SK-N-SH treated with all-trans-retinoic acid at 6 μM for 48 hours (cell line): ENCODE measurements at regions not wholly inside any gene's neighbourhood (a gene's known extent, or its start where the extent isn't known, plus 50 kb on each side); places are given as distances from the start of the nearest gene placed in this dataset.
A peak's percentile ranks its signal among the peaks of the same experiment; 100 is the strongest.

Experiments used
- ATAC-seq: fragments of 200-7000 bp; cut with Tn5 transposase; 3 replicates; pipeline ENCODE4 v1.9.1; 2020; ENCODE audit warnings: mild to moderate bottlenecking, moderate library complexity
- ARNTL ChIP-seq: fragments of 450-650 bp; formaldehyde crosslinking; IDR thresholded peaks from 2 replicates; pipeline ENCODE4 v1.5.0; 2020; ENCODE audit warnings: low read depth, mild to moderate bottlenecking, moderate library complexity, borderline replicate concordance
- BACH2 ChIP-seq: fragments of 250-450 bp; sonication (Bioruptor Pico); IDR thresholded peaks from 2 replicates; pipeline ENCODE4 v1.9.0; 2021; ENCODE audit warnings: mild to moderate bottlenecking, borderline replicate concordance
- CSDC2 ChIP-seq: fragments of 250-450 bp; sonication (Bioruptor Pico); IDR thresholded peaks from 2 replicates; pipeline ENCODE4 v1.5.0; 2020; ENCODE audit warnings: mild to moderate bottlenecking, moderate library complexity
- ESRRG ChIP-seq: fragments of 250-450 bp; sonication (Bioruptor Pico); IDR thresholded peaks from 2 replicates; pipeline ENCODE4 v1.6.1; 2021; ENCODE audit warnings: mild to moderate bottlenecking
- GLIS3 ChIP-seq: fragments of 250-450 bp; sonication (Bioruptor Pico); IDR thresholded peaks from 2 replicates; pipeline ENCODE4 v1.5.0; 2020; ENCODE audit warnings: mild to moderate bottlenecking, moderate library complexity
- ISL1 ChIP-seq: fragments of 250-450 bp; sonication (Bioruptor Pico); IDR thresholded peaks from 2 replicates; pipeline ENCODE4 v2.1.2; 2022; ENCODE audit warnings: mild to moderate bottlenecking, moderate library complexity
- OSR1 ChIP-seq: fragments of 250-450 bp; sonication (Bioruptor Pico); IDR thresholded peaks from 2 replicates; pipeline ENCODE4 v1.8.0; 2022; ENCODE audit warnings: moderate library complexity, mild to moderate bottlenecking, inconsistent platforms
- PPARA ChIP-seq: fragments of 250-450 bp; sonication (Bioruptor Pico); IDR thresholded peaks from 2 replicates; pipeline ENCODE4 v1.5.0; 2020; ENCODE audit warnings: mild to moderate bottlenecking, borderline replicate concordance
- RARB ChIP-seq: fragments of 250-450 bp; sonication (Bioruptor Pico); IDR thresholded peaks from 2 replicates; pipeline ENCODE4 v1.8.0; 2021; ENCODE audit warnings: mild to moderate bottlenecking, moderate library complexity
- SNAI2 ChIP-seq: fragments of 250-450 bp; sonication (Bioruptor Pico); IDR thresholded peaks from 2 replicates; pipeline ENCODE4 v1.5.0; 2020; ENCODE audit warnings: mild to moderate bottlenecking, moderate library complexity
- TCF4 ChIP-seq: fragments of 250-450 bp; sonication (Bioruptor Pico); IDR thresholded peaks from 2 replicates; pipeline ENCODE4 v1.8.0; 2021; ENCODE audit warnings: mild to moderate bottlenecking, moderate library complexity, borderline replicate concordance
- TOX ChIP-seq: fragments of 250-450 bp; sonication (Bioruptor Pico); IDR thresholded peaks from 2 replicates; pipeline ENCODE4 v1.8.0; 2021; ENCODE audit warnings: mild to moderate bottlenecking, moderate library complexity, borderline replicate concordance
- ZC3H10 ChIP-seq: fragments of 250-450 bp; sonication (Bioruptor Pico); IDR thresholded peaks from 2 replicates; pipeline ENCODE4 v1.5.1; 2021; ENCODE audit warnings: mild to moderate bottlenecking, moderate library complexity
- ZFP30 ChIP-seq: fragments of 450-650 bp; formaldehyde crosslinking; IDR thresholded peaks from 2 replicates; pipeline ENCODE4 v1.5.0; 2022; ENCODE audit warnings: mild to moderate bottlenecking, moderate library complexity
- ZNF565 ChIP-seq: fragments of 450-650 bp; formaldehyde crosslinking; conservative IDR thresholded peaks from 2 replicates; pipeline ENCODE4 v1.5.0; 2020; ENCODE audit warnings: low read depth, mild to moderate bottlenecking, moderate library complexity
- ZNF70 ChIP-seq: fragments of 450-650 bp; formaldehyde crosslinking; IDR thresholded peaks from 2 replicates; pipeline ENCODE4 v1.5.0; 2020; ENCODE audit warnings: mild to moderate bottlenecking, moderate library complexity
- ZNF8 ChIP-seq: fragments of 450-650 bp; formaldehyde crosslinking; IDR thresholded peaks from 2 replicates; pipeline ENCODE4 v1.5.0; 2020; ENCODE audit warnings: mild to moderate bottlenecking, moderate library complexity
- TF ChIP-seq, protein P1 (sequence below): fragments of 250-450 bp; sonication (Bioruptor Pico); IDR thresholded peaks from 2 replicates; pipeline ENCODE4 v1.8.0; 2020; ENCODE audit warnings: mild to moderate bottlenecking, moderate library complexity, borderline replicate concordance
- TF ChIP-seq, protein P2 (sequence below): fragments of 250-450 bp; sonication (Bioruptor Pico); IDR thresholded peaks from 2 replicates; pipeline ENCODE4 v1.5.0; 2020; ENCODE audit warnings: mild to moderate bottlenecking, moderate library complexity
- TF ChIP-seq, protein P3 (sequence below): fragments of 250-450 bp; sonication (Bioruptor Pico); IDR thresholded peaks from 2 replicates; pipeline ENCODE4 v1.5.1; 2021; ENCODE audit warnings: mild to moderate bottlenecking, moderate library complexity
- TF ChIP-seq, protein P4 (sequence below): fragments of 250-450 bp; sonication (Bioruptor Pico); IDR thresholded peaks from 2 replicates; pipeline ENCODE4 v1.8.0; 2021; ENCODE audit warnings: low read depth, mild to moderate bottlenecking, moderate library complexity, borderline replicate concordance
- TF ChIP-seq, protein P5 (sequence below): fragments of 250-450 bp; sonication (Bioruptor Pico); IDR thresholded peaks from 2 replicates; pipeline ENCODE4 v1.5.1; 2020; ENCODE audit warnings: low read depth, mild to moderate bottlenecking, moderate library complexity

DNA sequence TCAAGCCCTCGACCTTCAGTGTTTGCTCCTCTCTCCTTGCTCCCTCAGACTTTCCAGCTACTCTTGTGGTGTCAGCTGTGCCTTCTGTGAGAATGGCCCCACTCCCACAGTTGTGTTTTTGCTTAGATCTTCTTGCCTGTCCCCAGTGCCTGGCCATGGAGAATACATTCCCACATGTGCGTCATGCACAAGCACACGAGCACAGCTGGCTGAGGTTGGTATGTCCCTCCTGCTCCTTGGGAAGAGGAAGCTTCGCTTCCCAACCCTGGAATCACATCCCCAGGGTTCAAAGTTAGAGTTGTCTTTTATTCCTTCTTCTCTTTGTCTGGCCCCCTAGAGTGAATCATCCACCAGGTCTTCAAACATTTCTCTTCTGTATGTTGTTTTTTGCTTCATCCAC is 518.6 kb downstream of the CCDC171 start:
- TF ChIP-seq BACH2 (CRISPR knock-in tag) (no peak), ZC3H10 (no peak), GLIS3 (no peak), ESRRG (no peak), ZNF565 (no peak), ZNF8 (CRISPR knock-in tag) (no peak), ARNTL (CRISPR knock-in tag) (no peak), PPARA (CRISPR knock-in tag) (no peak), TCF4 (no peak), OSR1 (CRISPR knock-in tag) (no peak), CSDC2 (CRISPR knock-in tag) (no peak), ZNF70 (CRISPR knock-in tag) (no peak), RARB (CRISPR knock-in tag) (no peak)
- TF ChIP-seq, protein P1, sequence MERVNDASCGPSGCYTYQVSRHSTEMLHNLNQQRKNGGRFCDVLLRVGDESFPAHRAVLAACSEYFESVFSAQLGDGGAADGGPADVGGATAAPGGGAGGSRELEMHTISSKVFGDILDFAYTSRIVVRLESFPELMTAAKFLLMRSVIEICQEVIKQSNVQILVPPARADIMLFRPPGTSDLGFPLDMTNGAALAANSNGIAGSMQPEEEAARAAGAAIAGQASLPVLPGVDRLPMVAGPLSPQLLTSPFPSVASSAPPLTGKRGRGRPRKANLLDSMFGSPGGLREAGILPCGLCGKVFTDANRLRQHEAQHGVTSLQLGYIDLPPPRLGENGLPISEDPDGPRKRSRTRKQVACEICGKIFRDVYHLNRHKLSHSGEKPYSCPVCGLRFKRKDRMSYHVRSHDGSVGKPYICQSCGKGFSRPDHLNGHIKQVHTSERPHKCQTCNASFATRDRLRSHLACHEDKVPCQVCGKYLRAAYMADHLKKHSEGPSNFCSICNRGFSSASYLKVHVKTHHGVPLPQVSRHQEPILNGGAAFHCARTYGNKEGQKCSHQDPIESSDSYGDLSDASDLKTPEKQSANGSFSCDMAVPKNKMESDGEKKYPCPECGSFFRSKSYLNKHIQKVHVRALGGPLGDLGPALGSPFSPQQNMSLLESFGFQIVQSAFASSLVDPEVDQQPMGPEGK (CRISPR knock-in tag): no peak
- TF ChIP-seq, protein P2, sequence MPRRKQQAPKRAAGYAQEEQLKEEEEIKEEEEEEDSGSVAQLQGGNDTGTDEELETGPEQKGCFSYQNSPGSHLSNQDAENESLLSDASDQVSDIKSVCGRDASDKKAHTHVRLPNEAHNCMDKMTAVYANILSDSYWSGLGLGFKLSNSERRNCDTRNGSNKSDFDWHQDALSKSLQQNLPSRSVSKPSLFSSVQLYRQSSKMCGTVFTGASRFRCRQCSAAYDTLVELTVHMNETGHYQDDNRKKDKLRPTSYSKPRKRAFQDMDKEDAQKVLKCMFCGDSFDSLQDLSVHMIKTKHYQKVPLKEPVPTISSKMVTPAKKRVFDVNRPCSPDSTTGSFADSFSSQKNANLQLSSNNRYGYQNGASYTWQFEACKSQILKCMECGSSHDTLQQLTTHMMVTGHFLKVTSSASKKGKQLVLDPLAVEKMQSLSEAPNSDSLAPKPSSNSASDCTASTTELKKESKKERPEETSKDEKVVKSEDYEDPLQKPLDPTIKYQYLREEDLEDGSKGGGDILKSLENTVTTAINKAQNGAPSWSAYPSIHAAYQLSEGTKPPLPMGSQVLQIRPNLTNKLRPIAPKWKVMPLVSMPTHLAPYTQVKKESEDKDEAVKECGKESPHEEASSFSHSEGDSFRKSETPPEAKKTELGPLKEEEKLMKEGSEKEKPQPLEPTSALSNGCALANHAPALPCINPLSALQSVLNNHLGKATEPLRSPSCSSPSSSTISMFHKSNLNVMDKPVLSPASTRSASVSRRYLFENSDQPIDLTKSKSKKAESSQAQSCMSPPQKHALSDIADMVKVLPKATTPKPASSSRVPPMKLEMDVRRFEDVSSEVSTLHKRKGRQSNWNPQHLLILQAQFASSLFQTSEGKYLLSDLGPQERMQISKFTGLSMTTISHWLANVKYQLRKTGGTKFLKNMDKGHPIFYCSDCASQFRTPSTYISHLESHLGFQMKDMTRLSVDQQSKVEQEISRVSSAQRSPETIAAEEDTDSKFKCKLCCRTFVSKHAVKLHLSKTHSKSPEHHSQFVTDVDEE (CRISPR knock-in tag): no peak
- TF ChIP-seq, protein P3, sequence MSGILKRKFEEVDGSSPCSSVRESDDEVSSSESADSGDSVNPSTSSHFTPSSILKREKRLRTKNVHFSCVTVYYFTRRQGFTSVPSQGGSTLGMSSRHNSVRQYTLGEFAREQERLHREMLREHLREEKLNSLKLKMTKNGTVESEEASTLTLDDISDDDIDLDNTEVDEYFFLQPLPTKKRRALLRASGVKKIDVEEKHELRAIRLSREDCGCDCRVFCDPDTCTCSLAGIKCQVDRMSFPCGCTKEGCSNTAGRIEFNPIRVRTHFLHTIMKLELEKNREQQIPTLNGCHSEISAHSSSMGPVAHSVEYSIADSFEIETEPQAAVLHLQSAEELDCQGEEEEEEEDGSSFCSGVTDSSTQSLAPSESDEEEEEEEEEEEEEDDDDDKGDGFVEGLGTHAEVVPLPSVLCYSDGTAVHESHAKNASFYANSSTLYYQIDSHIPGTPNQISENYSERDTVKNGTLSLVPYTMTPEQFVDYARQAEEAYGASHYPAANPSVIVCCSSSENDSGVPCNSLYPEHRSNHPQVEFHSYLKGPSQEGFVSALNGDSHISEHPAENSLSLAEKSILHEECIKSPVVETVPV: no peak
- no peak for ATAC-seq

DNA sequence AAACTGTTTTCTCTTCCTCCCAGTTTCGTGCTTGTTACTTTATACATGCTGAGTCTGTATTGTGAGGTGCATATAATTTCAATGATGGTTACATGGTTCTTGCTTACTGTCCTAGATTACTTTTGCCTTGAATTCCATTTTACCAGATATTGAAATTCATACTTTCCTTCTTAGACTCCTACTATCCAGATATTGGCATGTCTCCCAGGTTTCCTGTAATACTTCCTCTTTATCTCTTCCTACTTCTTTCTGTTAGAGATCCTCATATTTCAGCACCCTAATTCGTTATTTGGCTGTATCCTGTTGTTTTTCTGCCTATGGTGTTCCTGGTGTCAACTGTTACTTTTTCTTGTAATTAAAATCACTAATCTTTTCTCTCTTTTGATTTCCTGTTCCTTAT is 522.1 kb downstream of the CCDC171 start:
- TF ChIP-seq BACH2 (CRISPR knock-in tag): no peak
- peak; percentile 53 for ATAC-seq

DNA sequence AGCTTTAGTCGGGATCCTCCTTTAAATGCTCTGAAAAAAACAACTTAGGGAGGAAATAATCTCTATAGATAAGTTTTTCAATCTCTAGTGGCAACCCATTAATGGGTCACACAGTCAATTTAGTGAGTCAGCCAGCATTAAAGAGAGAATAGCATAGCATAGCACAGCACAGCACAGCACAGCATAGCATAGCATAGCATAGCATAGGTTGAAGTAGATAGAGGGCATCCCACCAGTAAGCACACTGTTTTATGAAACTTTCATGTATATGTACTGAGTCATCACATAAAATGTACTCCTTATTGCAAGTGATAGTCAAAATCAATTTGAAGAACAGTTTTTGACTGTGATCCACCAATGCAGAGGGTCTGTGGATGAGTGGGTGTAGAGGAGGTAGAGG is 522.9 kb downstream of the CCDC171 start:
- peak; percentile 63 for ATAC-seq
- no peak for TF ChIP-seq ZFP30 (CRISPR knock-in tag)
- no peak for TF ChIP-seq ZNF565
- TF ChIP-seq ISL1 (CRISPR knock-in tag): no peak
- TF ChIP-seq, protein P2 (CRISPR knock-in tag): no peak
- TF ChIP-seq PPARA (CRISPR knock-in tag): no peak

DNA sequence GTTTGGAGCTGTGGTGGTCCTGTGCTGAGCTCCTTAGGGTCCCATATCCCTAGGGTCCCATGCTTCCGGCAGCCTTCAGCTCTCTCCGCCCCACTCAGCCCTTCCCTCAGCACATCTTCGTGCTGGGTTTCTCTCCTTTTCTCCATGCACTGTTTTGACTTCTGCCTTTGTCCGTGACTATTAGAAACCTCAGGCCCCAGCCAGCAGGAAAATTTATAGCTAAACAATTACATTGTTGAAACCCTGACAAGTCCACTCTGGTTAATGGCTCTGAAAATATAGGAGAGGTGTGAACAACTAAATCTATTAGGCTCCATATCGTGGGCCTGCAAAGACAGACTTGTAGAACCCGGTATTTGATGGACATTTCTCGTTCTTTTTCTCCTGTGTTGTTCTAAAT is 523.7 kb downstream of the CCDC171 start:
- no peak for ATAC-seq
- TF ChIP-seq ZC3H10 (no peak), SNAI2 (no peak), BACH2 (CRISPR knock-in tag) (no peak), PPARA (CRISPR knock-in tag) (no peak), ZNF70 (CRISPR knock-in tag) (no peak), RARB (CRISPR knock-in tag) (no peak), ZNF8 (CRISPR knock-in tag) (no peak), ISL1 (CRISPR knock-in tag) (no peak), ZFP30 (CRISPR knock-in tag) (no peak), TOX (no peak), ESRRG (no peak), OSR1 (CRISPR knock-in tag) (no peak)
- TF ChIP-seq, protein P4, sequence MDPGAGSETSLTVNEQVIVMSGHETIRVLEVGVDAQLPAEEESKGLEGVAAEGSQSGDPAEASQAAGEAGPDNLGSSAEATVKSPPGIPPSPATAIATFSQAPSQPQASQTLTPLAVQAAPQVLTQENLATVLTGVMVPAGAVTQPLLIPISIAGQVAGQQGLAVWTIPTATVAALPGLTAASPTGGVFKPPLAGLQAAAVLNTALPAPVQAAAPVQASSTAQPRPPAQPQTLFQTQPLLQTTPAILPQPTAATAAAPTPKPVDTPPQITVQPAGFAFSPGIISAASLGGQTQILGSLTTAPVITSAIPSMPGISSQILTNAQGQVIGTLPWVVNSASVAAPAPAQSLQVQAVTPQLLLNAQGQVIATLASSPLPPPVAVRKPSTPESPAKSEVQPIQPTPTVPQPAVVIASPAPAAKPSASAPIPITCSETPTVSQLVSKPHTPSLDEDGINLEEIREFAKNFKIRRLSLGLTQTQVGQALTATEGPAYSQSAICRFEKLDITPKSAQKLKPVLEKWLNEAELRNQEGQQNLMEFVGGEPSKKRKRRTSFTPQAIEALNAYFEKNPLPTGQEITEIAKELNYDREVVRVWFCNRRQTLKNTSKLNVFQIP (CRISPR knock-in tag): no peak
- TF ChIP-seq, protein P5, sequence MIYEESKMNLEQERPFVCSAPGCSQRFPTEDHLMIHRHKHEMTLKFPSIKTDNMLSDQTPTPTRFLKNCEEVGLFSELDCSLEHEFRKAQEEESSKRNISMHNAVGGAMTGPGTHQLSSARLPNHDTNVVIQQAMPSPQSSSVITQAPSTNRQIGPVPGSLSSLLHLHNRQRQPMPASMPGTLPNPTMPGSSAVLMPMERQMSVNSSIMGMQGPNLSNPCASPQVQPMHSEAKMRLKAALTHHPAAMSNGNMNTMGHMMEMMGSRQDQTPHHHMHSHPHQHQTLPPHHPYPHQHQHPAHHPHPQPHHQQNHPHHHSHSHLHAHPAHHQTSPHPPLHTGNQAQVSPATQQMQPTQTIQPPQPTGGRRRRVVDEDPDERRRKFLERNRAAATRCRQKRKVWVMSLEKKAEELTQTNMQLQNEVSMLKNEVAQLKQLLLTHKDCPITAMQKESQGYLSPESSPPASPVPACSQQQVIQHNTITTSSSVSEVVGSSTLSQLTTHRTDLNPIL (CRISPR knock-in tag): no peak
